ENCODE measurements at regions not wholly inside any gene's neighbourhood (a gene's known extent, or its start where the extent isn't known, plus 50 kb on each side); places are given as distances from the start of the nearest gene placed in this dataset.

DNA sequence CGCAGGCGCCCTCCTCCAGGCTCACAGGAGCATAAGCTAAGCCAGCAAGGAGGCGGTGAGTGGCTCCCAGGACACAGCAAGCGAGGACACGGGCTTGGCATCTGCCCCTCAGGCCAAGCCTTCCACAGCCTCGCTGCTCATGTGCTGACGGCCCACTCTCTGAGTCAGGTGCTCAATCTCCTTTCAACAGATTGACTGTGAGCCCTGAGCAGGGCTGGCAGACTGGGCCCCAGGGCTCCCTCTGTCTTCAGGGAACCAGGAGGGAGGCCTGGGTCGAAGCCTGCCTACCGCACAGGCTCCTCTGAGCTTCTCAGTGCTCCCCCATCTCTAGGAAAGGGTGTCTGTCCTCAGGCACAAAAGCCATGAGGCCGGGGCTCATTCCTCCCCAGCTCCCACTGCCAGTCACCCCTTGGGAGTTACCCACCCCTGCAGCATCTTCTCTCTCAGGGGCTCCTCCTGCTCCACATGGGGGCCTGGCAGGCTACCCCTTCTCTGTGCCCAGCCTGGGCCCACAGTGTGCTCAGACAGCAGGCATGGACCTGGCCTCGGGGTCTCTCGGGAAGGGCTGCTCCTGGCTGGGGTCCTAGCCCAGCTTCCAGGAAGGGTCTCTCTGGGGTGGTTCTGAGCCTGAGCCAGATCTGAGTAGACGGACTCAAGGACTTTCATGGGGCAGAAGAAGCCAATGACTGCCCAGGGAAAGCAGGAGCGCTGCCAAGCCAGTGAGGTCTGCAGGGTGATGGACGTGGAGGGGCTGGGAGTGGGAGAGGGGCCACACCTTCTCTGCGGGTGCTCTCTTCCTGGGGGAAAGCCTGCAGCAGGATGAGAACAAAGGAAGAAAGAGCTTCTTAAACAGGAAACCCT is 138.0 kb upstream of the GPC1 start:
- no peaks in the 10 kb centered on the region for H3K36me3 Mint-ChIP-seq

GRCh38 chr2:240298117-240298790 is 137.2 kb upstream of the GPC1 start:
- 91% methylated on average over 11 of the region's 11 CpGs for WGBS (ENCODE audit: insufficient coverage)
- Histone ChIP-seq H3K4me1 (ENCODE audit: control insufficient read depth, insufficient read depth, low read length) (no peaks in the 10 kb centered on the region), H3K27ac (ENCODE audit: low read length) (no peak overlapping the region), H3K27me3 (ENCODE audit: control insufficient read depth, insufficient read depth, low read length) (no peaks in the 10 kb centered on the region), H3K36me3 (ENCODE audit: control insufficient read depth, insufficient read depth, low read length) (no peaks in the 10 kb centered on the region), H3K9me3 (ENCODE audit: control insufficient read depth, insufficient read depth, low read length) (no peaks in the 10 kb centered on the region), H3K4me3 (ENCODE audit: low read length) (no peak overlapping the region)
- Mint-ChIP-seq H3K36me3 (no peaks in the 10 kb centered on the region), H3K27ac (no peak overlapping the region), H3K9me3 (no peaks in the 10 kb centered on the region), H3K4me1 (no peaks in the 10 kb centered on the region), H3K27me3 (ENCODE audit: low read depth in 2 of 2) (peaks cover 0 to 2% of the 10 kb centered on the region in 2 donors), H3K4me3 (no peak overlapping the region)
- no peak for DNase-seq
- intact Hi-C loops (cut with micrococcal nuclease): no loop called here
- TF ChIP-seq CTCF (IDR thresholded peaks at IDR 0.05): no peak
- ATAC-seq: no peak

More for the DNA sequence above, 138.0 kb upstream of the GPC1 start:
- DNase-seq (no peak), ATAC-seq (no peak)
- Histone ChIP-seq H3K4me1 (ENCODE audit: control insufficient read depth, insufficient read depth, low read length) (no peaks in the 10 kb centered on the region), H3K36me3 (ENCODE audit: control insufficient read depth, insufficient read depth, low read length) (no peaks in the 10 kb centered on the region), H3K4me3 (ENCODE audit: low read length) (no peak overlapping the region), H3K9me3 (ENCODE audit: control insufficient read depth, insufficient read depth, low read length) (no peaks in the 10 kb centered on the region), H3K27me3 (ENCODE audit: control insufficient read depth, insufficient read depth, low read length) (no peaks in the 10 kb centered on the region), H3K27ac (ENCODE audit: low read length) (no peak overlapping the region)
- Mint-ChIP-seq H3K27ac (no peak overlapping the region), H3K9me3 (no peaks in the 10 kb centered on the region), H3K4me1 (no peaks in the 10 kb centered on the region), H3K4me3 (no peak overlapping the region), H3K27me3 (ENCODE audit: low read depth in 2 of 2) (no peaks in the 10 kb centered on the region)
- intact Hi-C loops (cut with micrococcal nuclease): no loop called here
- 81% methylated on average over 16 of the region's 16 CpGs for WGBS (ENCODE audit: insufficient coverage)
- TF ChIP-seq CTCF (IDR thresholded peaks at IDR 0.05): no peak

DNA sequence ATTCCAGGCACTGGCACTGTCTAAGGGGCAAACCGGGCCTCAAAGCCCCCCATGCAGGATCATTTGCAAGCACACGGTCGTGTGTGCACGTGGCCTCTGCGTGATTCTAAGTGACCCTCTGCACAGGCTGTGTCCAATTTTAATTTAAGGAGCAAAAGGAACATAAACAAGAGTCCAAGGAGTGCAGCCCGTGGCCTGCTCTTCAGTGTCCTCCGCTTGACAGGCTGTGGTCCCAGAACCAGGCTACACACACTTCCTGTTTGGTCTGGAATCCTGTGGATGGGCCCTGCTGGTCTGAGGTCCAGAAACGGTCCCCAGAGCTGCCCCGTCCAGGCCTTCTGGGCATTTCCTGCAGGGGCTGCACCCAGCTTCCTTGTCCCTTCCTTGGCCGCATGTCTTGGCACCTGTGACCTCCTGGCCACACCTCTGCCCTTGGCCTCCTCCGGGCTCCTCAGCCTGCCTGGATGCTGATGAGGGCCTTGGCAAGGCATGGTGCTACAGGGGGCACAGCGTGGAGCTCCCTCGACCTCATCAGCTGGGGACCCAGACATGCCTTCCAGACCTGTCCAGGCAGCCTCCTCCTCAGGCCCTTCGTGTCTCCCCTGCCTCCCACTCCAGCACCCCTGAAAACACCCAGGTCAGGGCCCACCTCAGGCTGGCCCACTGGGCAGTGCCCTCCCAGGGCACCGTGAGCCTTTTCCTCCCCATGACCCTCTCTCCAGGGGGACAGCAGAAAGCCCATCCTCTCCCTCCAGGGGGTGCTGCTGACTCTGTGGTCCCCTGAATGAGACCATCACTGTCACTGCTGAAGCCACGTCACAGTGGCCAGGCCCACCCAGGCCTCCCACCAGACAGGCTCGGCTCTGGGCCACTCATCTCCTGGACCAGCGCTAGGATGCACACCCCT is 136.4 kb upstream of the GPC1 start:
- H3K27me3 Mint-ChIP-seq (ENCODE audit: low read depth in 2 of 2): peaks cover 0 to 10% of the 10 kb centered on the region in 2 donors
- H3K4me1 Mint-ChIP-seq: no peaks in the 10 kb centered on the region
- no peaks in the 10 kb centered on the region for H3K9me3 ChIP-seq (ENCODE audit: control insufficient read depth, insufficient read depth, low read length)

More for the DNA sequence above, 136.4 kb upstream of the GPC1 start:
- Mint-ChIP-seq H3K9me3 (no peaks in the 10 kb centered on the region), H3K27ac (no peak overlapping the region), H3K36me3 (no peaks in the 10 kb centered on the region), H3K4me3 (no peak overlapping the region)
- 81% methylated on average over 18 of the region's 18 CpGs for WGBS (ENCODE audit: insufficient coverage)
- no peaks in the 10 kb centered on the region for H3K27me3 ChIP-seq (ENCODE audit: control insufficient read depth, insufficient read depth, low read length)
- ATAC-seq (no peak), DNase-seq (no peak)
- H3K4me3 ChIP-seq (ENCODE audit: low read length): no peak overlapping the region
- intact Hi-C loops (cut with micrococcal nuclease): no loop called here
- H3K36me3 ChIP-seq (ENCODE audit: control insufficient read depth, insufficient read depth, low read length): no peaks in the 10 kb centered on the region
- no peak overlapping the region for H3K27ac ChIP-seq (ENCODE audit: low read length)
- no peaks in the 10 kb centered on the region for H3K4me1 ChIP-seq (ENCODE audit: control insufficient read depth, insufficient read depth, low read length)
- TF ChIP-seq CTCF (IDR thresholded peaks at IDR 0.05): no peak
